Stimulated activated CD8-positive, alpha-beta memory T cell treated with anti-CD3 and anti-CD28 coated beads, Interleukin-7, amount 100 ng/mL, for 1 hour (primary cell): ENCODE measurements at regions not wholly inside any gene's neighbourhood (a gene's known extent, or its start where the extent isn't known, plus 50 kb on each side); places are given as distances from the start of the nearest gene placed in this dataset.
"Not testable (repeated sequence)": the region's sequence is repeated elsewhere in the genome, so short reads cannot be mapped to it uniquely, and the experiment has no call there.

ENCODE experiments used
- DNase-seq, 2 donors: peaks; one replicate each; pipeline ENCODE4 v3.0.0-alpha.2; 2020; ENCODE audit warnings: low read depth in 2 of 2

DNA sequence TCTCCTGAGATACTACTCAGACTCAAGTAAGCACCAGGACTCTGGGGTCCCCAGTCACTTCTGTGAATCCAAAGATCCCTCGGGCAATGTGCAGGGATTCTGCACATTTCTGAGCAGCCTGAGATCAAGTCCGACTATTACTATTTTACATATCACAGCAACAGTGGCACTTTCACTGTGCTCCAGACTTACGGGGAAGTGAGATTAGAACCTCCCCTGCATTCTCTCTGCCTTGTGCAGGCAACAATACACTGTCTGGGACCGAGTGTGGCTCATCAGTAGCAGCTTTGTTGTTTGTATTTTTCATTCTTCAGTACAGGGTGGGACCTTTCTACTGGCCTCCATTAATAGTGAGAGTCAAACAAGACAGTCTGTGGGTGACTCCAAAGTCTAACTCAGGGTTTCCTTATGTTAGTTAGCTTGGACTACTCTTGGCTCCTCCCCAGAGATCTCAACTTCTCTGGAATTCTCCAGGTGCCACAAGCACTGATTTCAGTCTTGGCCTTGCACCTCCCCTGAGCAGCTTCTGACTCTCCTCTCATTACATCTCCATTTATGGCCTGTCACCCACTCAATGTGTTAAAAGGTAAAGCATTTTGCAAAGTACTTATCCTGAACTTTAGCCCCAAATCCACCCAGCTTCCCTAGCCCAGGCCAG lies 76.2 kb upstream of the TOP3B start:
- no peak for DNase-seq

DNA sequence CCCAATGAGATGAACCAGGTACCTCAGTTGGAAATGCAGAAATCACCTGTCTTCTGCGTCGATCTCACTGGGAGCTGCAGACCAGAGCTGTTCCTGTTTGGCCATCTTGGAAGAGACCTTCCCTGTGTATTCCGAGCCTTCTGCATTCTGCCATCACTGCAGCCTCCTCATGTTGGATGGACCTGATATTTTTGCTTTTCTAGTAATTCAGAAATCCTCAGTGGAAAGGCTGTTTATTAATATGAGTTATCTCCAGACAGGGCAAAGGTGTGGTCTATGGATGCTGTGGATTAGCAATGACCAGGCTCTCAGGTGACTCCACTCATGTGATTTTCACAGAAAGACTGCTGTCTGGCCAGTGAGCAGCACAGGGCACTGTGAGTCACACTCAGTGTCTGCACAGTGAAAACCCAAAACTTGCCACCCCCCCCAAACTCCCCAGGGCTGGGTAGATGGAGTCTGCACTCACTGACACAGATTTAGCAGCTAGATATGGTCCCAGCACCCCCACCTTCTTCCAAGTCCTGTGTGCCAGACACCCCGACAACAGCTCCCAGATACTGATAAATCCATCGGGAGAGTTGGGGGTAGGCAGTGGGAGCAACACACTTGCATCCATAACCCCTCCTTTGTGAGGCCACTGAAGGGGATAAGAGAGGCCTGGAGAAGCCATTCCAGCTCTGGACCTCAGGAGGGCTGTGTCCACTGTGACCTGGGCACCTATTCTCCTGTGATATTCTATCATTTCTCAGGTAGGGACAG lies 75.2 kb upstream of the TOP3B start:
- no peak for DNase-seq

DNA sequence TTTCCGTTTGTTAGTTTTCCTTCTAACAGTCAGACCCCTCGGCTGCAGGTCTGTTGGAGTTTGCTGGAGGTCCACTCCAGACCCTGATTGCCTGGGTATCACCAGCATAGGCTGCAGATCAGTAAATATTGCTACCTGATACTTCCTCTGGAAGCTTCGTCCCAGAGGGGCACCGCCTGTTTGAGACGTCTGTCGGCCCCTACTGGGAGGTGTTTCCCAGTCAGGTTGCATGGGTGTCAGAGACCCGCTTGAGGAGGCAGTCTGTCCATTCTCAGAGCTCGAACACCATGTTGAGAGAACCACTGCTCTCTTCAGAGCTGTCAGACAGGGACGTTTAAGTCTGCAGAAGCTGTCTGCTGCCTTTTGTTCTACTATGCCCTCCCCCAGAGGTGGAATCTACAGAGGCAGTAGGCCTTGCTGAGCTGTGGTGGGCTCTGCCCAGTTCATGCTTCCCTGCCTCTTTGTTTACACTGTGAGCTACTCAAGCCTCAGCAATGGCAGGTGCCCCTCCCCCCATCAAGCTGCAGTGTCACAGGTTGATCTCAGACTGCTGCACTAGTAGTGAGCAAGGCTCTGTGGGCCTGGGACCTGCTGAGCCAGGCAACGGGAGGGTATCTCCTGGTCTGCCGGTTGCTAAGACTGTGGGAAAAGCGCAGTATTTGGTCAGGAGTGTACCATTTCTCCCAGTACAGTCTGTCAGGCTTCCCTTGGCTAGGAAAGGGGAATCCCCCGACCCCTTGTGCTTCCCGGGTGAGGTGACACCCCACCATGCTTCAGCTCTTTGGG lies 74.4 kb upstream of the TOP3B start:
- not testable (repeated sequence) for DNase-seq

DNA sequence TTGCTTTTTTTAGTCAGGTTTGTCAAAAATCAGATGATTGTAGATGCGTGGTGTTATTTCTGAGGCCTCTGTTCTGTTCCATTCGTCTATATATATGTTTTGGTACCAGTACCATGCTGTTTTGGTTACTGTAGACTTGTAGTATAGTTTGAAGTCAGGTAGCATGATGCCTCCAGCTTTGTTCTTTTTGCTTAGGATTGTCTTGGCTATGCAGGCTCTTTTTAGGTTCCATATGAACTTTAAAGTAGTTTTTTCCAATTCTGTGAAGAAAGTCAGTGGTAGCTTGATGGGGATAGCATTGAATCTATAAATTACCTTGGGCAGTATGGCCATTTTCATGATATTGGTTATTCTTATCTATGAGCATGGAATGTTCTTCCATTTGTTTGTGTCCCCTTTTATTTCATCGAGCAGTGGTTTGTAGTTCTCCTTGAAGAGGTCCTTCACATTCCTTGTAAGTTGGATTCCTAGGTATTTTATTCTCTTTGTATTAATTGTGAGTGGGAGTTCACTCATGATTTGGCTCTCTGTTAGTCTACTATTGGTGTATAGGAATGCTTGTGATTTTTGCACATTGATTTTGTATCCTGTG lies 70.1 kb upstream of the TOP3B start:
- not testable (repeated sequence) for DNase-seq

DNA sequence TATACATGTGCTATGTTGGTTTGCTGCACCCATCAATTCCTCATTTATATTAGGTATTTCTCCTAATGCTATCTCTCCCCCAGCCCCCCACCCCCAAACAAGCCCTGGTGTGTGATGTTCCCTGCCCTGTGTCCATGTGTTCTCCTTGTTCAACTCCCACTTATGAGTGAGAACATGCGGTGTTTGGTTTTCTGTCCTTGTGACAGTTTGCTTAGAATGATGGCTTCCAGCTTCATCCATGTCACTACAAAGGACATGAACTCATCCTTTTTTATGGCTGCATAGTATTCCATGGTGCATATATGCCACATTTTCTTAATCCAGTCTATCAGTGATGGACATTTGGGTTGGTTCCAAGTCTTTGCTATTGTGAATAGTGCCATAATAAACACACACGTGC lies 68.4 kb upstream of the TOP3B start:
- not testable (repeated sequence) for DNase-seq

DNA sequence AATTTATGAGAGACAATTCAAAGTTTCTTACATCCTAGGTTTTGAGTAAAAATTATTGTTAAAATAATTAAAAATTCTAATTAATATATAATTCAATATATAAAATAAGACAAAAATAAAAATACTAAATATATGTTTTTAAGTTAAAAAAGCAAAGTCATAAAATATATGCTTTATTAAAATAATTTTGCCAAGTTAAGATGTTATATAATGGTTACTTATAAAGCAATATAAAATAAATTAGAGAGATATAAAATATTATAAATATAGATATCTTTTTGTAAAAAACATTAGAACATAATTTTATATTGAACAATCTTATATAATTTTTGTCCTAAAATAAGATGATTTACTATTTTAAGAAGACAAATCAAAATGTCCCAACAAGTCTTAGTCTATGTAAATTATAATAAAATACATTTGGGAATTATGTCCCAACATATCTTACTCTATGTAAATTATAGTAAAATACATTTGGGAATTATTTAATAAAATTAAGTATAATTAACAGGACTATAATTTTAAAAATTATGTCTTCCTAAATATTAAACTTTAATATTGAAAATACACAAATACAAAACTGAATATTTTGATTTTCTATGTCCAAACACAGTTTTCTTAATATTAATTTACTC lies 67.7 kb upstream of the TOP3B start:
- no peak for DNase-seq

DNA sequence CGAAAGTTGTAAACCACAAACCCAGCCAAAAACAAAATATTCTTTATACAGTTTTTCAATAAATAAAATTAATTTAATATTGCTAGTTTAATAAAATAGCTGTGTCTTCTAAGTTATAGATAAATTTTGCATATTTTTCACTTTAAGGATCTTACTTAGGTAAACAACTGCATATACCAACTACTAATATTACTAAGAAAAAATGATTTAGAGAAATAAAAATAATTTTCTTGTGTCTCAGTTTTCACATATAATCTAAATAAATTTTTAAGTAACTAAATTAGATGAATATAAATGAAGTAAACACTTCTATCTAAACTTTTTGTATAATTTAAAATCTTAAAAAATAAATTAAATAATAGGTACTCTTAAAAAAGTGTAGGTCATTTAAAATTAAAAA lies 67.1 kb upstream of the TOP3B start:
- no peak for DNase-seq

DNA sequence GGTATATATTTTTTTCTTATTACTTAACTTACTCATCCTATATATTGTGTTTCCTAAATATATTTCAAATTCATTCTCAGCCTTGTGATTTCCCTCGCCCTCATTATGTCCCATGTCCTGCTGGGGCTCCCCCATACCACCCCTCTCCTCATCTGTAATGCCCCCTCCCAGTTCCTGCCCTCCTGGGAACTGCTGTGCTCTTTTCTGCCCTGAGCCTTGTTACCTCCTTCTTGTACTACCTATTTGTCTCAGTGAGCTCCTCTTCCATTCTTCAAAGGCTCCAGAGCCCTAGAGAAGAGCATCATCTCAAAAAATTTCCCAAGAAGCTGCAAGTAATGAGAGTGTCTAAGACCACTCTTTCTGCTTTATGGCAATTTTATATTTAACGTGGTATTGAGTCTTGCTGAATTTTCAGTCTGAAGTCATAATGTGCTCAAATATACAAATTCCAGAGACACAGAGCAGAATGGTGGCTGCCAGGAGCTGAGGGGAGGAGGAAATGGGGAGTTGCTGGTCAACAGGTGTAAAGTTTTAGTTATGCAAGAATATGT lies 66.5 kb upstream of the TOP3B start:
- DNase-seq, result no peak

DNA sequence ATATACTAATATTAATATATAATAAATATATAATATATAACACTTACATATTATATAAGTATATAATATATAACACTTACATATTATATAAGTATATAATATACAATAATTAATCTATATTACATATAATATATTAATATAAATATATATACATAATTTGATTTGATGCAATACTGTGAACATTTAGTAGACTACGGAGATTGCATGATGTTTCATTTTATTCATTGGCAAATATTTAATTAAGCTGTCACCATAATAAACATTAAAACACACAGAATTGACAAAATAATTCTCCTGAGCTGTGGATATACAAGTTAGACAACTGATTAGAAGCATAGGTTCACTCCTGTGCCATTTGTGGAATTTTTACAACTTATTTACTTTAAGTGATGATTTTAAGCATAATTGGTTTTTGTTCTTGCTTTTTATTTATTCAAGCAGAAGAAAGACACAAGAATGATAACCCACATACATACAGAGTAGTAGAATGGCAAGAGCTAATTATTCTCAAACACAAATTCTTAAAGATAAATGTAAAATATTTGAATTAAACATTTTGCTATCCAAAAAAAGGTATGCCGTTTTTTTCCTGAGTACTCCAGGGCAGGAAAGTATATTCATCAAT lies 65.8 kb upstream of the TOP3B start:
- DNase-seq, result no peak

DNA sequence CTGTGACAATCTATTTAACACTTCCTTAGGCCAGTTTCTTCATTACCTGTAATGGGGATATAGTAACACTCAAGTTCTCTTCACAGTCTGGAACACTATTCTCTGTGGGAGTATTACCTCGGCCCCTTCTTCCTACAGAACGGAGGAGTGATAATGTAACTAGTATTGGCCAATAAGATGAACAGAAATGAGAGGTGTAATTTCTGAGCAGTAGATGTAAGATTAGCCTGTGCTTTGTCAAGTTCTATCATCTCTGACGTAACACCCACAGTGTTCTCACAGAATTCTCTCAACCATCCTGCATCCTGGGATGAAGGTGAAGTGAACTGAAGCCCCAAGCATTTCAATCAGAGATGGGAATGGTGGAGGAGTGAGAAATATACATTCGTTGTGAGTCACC lies 65.2 kb upstream of the TOP3B start:
- no peak for DNase-seq

DNA sequence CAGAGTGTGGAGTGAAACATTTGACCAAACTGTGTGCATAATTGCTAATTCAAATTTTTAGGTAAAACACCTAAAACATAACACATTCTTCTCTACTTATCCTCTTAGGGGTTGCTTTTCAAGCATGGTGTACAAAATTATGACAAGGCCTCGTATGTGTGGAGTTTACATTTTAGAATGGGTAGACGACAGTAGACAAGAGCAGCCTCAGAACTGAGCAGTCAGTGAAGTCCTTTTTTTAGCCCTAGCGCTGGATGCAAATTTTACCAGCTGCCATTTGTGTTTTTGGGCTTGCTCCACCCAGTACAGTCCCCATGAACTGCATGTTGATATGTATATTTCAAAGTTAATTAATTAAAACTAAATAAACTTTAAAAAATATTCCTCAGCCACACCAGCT lies 64.7 kb upstream of the TOP3B start:
- DNase-seq, result no peak

DNA sequence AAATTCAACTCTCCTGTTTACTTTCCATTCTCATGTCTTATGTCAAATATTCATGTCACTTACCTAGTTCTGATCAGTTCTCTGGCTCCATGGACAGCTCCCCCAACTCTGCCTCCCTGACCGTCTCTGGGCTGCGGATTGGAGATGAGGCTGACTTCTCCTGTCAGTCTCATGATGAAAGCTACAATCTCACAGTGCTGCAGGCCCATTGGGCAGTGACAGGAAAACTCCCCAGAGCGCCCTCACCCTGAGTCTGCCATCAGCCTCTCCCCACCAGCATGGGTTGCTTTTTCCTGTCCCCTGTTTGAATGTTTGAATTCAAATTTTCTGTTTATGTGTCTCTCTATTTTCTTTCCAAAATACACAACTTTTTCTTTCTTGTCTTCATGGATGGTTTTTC lies 63.8 kb upstream of the TOP3B start:
- no peak for DNase-seq

DNA sequence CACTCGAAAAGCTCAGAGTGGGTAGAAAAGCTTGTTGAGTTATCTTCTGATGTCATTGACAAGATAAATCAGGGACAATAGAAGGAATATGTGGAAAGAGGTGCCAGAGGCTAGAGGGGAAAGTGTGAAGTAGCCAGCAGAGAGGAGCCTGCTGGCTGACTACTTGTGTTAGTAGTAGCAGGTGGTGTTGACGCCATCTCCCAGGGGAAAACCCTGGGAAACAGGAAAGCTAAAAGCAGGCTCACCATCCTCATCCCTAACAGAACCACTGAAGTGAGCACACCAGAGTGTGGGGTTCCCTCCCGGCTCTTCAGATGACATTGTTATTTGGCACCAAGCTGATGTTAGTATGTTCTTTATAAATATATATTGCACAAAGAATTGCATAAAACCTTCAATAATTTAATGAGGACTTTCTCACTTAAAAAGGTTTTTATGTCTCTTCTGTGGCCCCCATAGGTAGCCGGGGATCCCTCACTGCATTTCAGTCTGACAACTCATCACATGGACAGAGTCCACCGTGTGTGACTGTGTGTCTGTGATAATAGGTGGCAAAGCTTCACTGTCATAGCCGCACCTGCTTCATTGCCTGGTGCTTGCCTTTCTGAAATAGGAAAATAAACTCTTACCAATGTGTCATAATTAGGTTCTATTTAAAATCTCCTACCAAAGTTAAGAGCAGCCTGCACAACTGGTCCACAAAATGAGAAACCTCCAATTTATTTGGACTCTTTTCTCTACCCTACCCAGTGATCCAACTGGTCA lies 63.2 kb upstream of the TOP3B start:
- DNase-seq, result no peak

DNA sequence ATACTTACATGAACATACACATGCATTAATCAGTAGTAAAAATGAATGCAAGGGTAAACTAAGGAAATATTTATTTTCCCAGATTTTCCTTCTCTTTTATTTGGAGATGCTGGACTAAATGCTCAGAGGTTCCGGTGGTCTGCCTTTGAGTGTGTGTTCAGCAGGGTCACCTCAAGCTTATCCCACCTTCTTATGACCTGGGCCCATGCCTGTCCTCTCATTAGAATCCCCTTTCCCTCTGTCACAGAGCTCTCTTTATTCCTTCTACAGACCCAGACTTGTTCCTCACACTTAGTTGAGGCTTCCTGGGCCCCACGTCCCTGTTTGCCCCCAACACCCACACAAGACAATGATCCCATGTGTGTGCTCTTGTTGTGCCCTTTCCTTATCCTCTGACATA lies 61.6 kb upstream of the TOP3B start:
- no peak for DNase-seq

DNA sequence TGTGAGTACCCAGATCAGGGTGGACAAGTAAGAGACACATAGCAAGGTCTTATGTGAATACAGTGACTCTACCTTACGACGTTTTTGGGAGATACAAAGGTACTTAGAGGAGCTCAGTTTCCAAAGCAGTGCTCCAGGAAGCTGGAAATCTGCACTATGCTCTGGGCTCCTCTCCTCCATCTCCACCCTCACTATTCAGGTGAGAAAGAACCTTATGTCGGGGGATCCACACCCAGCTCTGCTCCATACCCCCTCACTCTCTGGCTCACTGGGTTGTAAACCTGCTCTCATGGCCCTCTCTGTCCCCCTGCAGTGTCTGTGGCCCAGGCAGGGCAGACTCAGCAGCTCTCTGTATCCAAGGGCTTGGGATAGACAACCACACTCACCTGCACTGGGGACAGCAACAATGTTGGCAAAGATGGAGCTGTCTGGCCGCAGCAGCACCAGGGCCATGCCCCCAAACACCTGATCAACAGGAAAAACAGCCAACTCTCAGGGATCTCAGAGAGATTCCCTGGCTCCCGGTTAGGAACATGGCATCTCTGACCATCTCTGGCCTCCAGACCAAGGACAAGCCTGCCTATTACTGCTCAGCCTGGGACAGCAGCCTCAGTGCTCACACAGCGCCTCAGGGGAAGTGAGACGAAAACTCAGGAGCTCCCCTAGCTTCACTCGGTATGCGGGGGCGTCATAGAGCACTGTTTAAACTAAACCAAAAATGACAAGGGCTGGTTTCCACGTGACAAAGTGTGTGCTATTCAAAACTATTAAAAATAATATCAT lies 60.9 kb upstream of the TOP3B start:
- DNase-seq, result no peak

DNA sequence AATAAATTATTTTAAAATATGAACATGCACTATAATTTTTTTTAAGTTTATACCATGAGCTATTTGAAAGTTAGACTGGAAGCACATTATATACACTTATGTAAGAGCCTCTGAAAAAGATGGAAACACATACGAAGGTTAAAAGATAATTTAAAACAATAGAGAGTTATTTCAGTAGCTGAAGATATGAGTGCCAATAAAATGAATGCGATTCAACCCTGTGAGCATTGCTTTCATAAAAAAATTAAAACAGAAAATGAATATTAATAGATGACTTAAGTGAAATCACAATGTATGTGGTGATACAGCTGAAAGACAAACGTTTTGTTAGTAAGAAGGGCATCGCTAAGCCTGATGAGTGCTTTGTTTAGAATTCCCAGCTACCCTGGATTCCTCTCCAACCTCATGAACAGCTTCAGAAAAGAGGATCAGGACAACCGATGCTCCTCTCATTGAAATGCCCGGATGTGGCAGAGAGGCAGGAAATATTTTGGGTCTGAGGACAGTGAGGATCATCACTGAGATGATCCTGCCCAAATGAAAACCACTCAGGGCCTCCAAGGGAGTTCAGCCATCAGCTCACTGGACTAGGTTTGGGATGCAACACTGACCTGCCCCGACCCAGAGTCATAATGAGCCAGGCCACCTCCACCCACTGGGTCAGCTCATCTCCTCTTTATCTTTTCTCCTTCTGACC lies 60.2 kb upstream of the TOP3B start:
- no peak for DNase-seq

DNA sequence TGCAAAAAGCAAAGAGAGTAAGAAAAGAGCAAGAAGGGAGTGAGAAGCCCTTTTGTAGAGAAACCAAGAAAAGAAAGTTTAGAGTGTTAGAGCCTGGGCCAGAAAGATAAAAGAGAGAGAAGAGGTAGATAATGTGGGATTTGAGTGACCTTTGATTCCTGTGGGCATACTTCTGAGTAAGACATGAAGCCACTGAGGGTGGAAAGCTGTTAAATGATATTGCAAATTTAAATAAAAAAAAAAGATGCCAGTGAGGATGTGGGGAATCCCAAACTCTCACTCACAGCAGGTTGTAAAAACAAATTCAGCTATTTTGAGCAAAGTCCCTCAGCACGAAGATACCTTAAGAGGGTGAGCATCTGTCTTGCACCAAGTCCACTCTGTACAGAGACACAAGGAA lies 59.4 kb upstream of the TOP3B start:
- DNase-seq, result no peak

DNA sequence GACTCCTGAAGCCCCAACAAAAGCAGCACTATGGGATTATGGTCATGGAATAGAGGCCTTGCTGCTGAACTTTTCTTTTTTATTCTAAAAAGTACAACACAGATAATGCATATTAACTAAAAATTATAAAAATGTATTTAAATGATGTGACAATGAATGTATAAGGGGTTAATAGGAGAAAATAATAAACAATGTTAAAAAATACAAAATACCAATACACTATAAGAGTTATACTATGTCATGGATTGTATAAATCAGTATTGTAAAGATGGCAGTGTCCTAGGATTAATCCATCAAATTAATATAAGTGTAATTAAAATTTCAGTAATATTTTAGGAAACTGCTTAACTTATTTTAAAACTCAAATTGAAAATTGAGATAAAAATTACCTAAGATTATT lies 58.3 kb upstream of the TOP3B start:
- DNase-seq, result no peak

DNA sequence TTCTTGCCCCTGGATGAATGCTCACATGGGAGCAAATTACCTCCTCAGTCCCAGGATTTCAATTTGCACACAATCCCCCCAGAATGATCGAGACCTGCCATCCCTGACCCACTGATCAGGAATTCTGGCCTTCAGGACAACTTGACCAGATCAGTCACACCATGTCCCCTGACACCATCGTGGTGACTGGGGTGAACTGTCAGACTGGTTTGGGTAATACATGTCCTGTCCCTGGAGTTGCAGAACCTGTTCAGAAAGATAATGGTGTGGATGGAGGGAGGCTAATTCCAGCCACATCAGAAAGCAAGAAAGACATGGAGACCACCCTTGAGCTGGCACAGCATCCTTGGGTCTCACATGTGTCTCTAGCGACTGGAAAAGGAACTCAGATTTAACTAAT lies 57.9 kb upstream of the TOP3B start:
- no peak for DNase-seq
